ENCODE measurements at regions not wholly inside any gene's neighbourhood (a gene's known extent, or its start where the extent isn't known, plus 50 kb on each side); places are given as distances from the start of the nearest gene placed in this dataset.

DNA sequence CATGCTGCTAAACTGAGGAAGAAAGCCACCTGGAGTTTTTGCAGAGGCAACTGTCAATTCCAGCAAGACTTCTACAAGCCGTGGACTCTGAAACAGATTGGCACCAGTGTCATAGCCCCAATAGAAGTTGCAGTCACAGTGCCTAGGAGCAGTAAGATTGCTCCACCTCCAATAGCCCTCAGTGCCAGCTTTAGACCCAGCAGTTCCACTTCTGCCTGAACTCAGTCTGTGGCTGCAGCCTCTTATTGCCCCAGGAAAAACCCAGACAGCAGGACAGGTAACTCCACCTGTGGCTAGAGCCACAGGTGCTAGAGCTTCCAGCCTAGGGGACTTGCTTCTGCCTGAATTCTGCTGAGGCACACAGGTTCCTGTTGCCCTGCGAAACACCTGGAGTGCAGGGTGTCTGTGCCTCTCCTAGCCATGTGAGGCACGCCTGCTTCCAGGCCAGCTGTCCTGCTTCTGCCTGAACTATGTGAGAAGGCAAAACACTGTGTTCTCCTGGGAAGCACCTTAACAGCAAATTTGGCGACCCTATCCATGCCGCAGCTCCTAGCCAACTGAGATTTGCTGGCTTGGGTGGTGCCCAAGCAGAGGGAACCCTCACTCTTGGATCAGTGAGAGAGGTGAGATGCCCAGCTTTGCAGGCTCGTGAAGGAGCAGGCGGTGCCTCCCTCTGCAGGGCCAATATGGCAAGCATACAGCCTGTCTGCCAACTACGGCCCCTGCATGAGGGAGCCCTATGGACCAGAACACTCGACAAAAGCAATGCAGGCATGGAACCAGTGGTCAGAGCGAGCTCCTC, 607.6 kb downstream of the PCDH17 start:
- Histone ChIP-seq H3K27me3 (ENCODE audit: control insufficient read depth in 4 of 4, insufficient read depth in 4 of 4, low read length in 3 of 4) (no peaks in the 10 kb centered on the region), H3K9me3 (ENCODE audit: control insufficient read depth in 4 of 4, low read length in 3 of 4) (peaks cover 0 to under 1% (median 0%) of the 10 kb centered on the region in 4 donors), H3K36me3 (ENCODE audit: control insufficient read depth in 4 of 4, insufficient read depth in 3 of 4, low read depth in 1 of 4, low read length in 3 of 4) (no peaks in the 10 kb centered on the region), H3K4me1 (ENCODE audit: control insufficient read depth in 4 of 4, insufficient read depth in 4 of 4, low read length in 3 of 4) (no peaks in the 10 kb centered on the region), H3K9ac (ENCODE audit: low read depth in 1 of 2, low read length in 2 of 2) (no peak overlapping the region), H3K4me3 (ENCODE audit: low read depth in 1 of 3, low read length in 3 of 3) (no peak overlapping the region), H3K27ac (ENCODE audit: low read depth in 1 of 2, low read length in 2 of 2) (no peak overlapping the region)
- no peak for DNase-seq (ENCODE audit: low spot score)
- WGBS, result 88% methylated on average over 10 of the region's 10 CpGs
- TF ChIP-seq FOXA2 (IDR thresholded peaks at IDR 0.05) (no peak), HNF4G (IDR thresholded peaks at IDR 0.05) (no peak), TAF1 (conservative IDR thresholded peaks at IDR 0.05) (no peak), ZBTB33 (IDR thresholded peaks at IDR 0.05) (no peak), GABPA (IDR thresholded peaks at IDR 0.05 in 1 of 2, conservative IDR thresholded peaks at IDR 0.05 in 1 of 2) (no peak), ATF3 (IDR thresholded peaks at IDR 0.05) (no peak), YY1 (IDR thresholded peaks at IDR 0.05) (no peak), FOXA1 (IDR thresholded peaks at IDR 0.05) (no peak), JUND (IDR thresholded peaks at IDR 0.05) (no peak), RXRA (IDR thresholded peaks at IDR 0.05) (no peak), EGR1 (IDR thresholded peaks at IDR 0.05; ENCODE audit: low read depth in 2 of 2) (no peak), RAD21 (IDR thresholded peaks at IDR 0.05) (no peak), NR2F2 (IDR thresholded peaks at IDR 0.05) (no peak), SP1 (IDR thresholded peaks at IDR 0.05) (no peak), HNF4A (conservative IDR thresholded peaks at IDR 0.05) (no peak)
- TF ChIP-seq, protein P1, sequence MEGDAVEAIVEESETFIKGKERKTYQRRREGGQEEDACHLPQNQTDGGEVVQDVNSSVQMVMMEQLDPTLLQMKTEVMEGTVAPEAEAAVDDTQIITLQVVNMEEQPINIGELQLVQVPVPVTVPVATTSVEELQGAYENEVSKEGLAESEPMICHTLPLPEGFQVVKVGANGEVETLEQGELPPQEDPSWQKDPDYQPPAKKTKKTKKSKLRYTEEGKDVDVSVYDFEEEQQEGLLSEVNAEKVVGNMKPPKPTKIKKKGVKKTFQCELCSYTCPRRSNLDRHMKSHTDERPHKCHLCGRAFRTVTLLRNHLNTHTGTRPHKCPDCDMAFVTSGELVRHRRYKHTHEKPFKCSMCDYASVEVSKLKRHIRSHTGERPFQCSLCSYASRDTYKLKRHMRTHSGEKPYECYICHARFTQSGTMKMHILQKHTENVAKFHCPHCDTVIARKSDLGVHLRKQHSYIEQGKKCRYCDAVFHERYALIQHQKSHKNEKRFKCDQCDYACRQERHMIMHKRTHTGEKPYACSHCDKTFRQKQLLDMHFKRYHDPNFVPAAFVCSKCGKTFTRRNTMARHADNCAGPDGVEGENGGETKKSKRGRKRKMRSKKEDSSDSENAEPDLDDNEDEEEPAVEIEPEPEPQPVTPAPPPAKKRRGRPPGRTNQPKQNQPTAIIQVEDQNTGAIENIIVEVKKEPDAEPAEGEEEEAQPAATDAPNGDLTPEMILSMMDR (IDR thresholded peaks at IDR 0.05; ENCODE audit: low read depth, low read length, missing input control), result no peak
- TF ChIP-seq, protein P2, sequence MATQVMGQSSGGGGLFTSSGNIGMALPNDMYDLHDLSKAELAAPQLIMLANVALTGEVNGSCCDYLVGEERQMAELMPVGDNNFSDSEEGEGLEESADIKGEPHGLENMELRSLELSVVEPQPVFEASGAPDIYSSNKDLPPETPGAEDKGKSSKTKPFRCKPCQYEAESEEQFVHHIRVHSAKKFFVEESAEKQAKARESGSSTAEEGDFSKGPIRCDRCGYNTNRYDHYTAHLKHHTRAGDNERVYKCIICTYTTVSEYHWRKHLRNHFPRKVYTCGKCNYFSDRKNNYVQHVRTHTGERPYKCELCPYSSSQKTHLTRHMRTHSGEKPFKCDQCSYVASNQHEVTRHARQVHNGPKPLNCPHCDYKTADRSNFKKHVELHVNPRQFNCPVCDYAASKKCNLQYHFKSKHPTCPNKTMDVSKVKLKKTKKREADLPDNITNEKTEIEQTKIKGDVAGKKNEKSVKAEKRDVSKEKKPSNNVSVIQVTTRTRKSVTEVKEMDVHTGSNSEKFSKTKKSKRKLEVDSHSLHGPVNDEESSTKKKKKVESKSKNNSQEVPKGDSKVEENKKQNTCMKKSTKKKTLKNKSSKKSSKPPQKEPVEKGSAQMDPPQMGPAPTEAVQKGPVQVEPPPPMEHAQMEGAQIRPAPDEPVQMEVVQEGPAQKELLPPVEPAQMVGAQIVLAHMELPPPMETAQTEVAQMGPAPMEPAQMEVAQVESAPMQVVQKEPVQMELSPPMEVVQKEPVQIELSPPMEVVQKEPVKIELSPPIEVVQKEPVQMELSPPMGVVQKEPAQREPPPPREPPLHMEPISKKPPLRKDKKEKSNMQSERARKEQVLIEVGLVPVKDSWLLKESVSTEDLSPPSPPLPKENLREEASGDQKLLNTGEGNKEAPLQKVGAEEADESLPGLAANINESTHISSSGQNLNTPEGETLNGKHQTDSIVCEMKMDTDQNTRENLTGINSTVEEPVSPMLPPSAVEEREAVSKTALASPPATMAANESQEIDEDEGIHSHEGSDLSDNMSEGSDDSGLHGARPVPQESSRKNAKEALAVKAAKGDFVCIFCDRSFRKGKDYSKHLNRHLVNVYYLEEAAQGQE (IDR thresholded peaks at IDR 0.05), result no peak
- TF ChIP-seq, protein P3, sequence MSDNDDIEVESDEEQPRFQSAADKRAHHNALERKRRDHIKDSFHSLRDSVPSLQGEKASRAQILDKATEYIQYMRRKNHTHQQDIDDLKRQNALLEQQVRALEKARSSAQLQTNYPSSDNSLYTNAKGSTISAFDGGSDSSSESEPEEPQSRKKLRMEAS (IDR thresholded peaks at IDR 0.05), result no peak
